HG02973 (cell line): ENCODE measurements at regions not wholly inside any gene's neighbourhood (a gene's known extent, or its start where the extent isn't known, plus 50 kb on each side); places are given as distances from the start of the nearest gene placed in this dataset.

Source experiments
- ATAC-seq: cut with Tn5 transposase; IDR thresholded peaks from one replicate; pipeline ENCODE4 v1.9.1; 2021; ENCODE audit warnings: moderate library complexity; ENCODE audit not compliant: unreplicated experiment

DNA sequence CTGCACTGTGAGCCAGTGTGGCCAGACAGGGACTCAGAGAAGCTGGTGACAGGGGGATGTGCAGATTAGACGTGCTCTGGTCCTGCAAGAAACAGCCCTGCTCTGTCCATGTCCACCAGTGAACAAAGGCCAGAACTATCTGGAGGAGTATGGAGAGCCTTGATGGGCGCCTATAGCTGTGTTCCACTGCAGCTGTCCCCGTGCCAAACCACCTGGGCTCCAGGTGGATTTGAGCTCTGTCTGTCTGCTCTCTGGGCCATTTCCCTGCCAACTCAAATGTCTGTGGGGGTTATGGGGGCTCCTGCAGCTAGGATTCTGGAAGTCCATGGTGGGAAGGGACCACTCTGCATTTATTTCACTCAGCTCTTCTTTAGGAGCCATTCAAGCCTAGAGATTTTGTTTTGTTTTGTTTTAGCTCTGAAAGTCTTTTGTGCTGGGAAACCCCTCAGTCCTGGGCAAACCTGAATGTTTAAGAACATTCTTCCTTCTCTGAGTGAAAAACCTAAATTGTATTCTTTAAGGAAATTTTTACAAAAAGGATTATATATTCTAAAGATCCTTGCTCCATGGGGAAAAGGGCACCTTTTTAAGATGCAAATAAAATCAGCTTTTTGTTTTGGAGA, 1039.5 kb upstream of the SORCS1 start:
- ATAC-seq = no peak

- no peak for ATAC-seq
These were observed 1023.0 kb upstream of the SORCS1 start for GRCh38 chr10:108187408-108188012.

DNA sequence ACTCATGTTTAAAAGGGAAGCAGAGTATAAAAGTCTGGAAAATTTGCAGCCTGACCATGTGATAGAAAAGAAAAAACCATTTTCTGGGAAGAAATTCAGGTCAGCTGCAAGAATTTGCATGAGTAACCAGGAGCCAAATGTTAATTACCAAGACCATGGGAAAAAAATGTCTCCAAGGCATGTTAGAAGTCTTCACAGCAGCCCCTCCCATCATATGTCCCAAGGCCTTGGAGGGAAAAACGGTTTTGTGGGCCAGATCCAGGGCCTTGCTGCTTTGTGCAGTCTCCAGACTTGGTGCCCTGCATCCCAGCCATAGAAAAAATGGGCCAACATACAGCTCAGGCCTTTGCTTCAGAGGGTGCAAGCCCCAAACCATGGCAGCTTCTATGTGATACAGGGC, 1019.6 kb upstream of the SORCS1 start:
- ATAC-seq = no peak

DNA sequence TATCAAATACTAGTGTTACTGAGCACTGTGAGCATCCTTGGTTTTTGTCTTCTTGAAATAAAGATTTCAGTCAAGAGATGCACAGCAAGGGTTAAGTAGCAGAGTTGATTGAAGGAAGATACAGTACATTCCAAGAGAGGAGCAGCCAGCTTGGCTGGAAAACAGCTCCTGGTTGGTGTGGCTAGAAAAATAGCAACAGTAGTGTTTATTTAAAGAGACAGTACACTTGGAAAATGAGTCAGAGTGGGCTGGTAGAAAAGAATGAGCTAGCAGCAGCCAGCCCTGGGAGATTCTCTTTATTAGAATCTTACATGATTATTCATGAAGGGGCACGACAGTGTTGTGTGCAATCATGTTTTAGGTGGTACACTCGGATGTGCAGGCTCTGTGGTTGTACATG, 1016.4 kb upstream of the SORCS1 start:
- ATAC-seq = no peak

GRCh38 chr10:108169846-108170245, 1005.3 kb upstream of the SORCS1 start:
- ATAC-seq = no peak

DNA sequence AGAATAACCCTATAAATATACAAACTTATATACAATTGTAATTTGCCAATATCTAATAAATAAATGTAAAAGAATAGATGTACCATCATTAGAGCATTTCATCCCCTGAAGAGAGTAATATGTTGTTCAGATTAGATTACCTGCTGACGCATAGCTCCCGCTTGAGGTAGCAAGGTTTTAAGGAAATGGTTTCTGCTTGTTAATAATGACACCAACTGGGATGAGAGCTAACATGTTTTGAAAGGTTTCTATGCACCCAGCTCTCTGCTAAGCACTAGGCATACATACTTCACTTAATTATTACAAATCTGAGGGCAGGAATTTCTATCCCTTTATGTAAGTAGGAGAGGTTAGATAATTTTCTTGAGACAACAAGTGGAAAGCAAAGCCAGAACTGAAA, 1003.3 kb upstream of the SORCS1 start:
- no peak for ATAC-seq

GRCh38 chr10:108166401-108166800, 1001.9 kb upstream of the SORCS1 start:
- no peak for ATAC-seq

DNA sequence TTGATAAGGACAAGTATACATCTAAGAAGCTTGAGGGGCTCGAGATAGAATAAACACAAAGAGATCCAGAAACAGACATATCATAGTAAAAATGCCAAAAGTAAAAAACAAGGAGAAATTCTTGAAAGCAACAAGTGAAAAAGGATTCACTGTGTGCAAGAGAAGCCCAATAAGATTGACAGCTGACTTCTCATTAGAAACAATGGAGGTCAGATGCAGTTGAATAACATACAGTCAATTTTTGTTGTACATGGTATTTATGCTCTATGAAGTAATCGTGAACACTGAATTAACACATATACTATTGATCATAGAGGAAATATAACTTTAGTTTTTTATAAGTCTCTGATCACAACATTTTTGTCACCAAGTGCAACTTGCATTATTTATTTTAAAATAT, 982.8 kb upstream of the SORCS1 start:
- ATAC-seq = no peak

GRCh38 chr10:108141064-108141463, 976.6 kb upstream of the SORCS1 start:
- no peak for ATAC-seq

DNA sequence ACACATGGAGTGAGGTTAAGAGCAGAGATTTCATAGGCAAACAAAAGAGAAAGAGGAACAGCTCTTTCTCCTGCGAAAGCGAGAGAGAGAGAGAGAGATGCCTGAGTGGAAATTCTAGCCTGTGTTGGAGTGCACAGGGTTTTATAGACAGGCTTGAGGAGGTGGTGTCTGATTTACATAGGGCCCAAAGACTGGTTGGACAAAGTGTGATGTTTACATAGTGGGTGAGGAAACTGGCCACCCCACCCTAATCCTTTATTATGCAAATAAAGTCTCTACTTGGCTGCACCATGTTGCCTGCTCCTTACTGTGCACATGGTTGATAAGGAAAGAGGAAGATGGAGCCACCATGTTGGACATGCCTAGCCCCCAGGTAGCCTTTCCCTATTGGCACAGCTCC, 967.8 kb upstream of the SORCS1 start:
- no peak for ATAC-seq

DNA sequence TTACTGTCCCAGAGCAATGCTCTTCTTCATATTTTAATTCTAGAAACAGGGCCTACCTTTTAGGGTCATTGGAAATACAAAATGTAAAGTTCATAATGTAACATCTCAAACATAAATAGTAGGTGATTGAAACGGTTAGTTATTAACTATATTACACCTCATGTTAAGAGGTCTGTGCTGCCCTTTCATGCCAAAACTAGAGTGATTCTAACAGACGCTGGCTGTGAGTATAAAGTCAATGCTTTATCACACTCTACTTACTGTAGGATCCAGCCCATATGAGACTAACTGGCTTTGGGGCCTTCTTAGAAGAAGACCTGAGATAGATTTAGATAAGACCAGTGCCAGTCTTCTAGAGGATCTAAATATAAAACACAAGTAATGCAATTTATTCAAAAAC, 966.1 kb upstream of the SORCS1 start:
- ATAC-seq = no peak

DNA sequence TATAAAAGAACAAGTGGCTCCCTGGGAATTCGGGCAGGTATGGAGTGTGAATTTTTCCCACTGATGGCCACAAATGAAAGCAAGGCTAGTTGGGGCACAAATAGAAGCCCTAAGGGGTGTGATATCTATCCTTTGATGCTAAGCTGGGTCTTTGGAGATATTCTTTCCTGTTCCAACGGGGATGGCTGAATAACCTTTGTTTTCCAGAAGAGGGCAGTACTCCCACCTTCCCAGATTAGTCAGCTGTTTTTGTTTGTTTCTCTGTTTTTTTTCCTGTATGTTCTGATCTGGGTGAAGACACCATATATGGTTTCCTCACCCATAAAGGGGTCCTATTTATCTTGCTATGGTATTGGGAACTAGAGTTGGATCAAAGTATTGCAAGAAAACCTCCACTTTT, 947.7 kb upstream of the SORCS1 start:
- no peak for ATAC-seq

- no peak for ATAC-seq
These were observed 940.1 kb upstream of the SORCS1 start for GRCh38 chr10:108104551-108105156.

GRCh38 chr10:108097258-108097657, 932.8 kb upstream of the SORCS1 start:
- no peak for ATAC-seq

GRCh38 chr10:108095932-108096925, 931.7 kb upstream of the SORCS1 start:
- no peak for ATAC-seq

- no peak for ATAC-seq
These were observed 926.1 kb upstream of the SORCS1 start for GRCh38 chr10:108090476-108091215.

GRCh38 chr10:108086502-108086901, 922.0 kb upstream of the SORCS1 start:
- ATAC-seq = no peak

- no peak for ATAC-seq
These were observed 918.1 kb upstream of the SORCS1 start for GRCh38 chr10:108082596-108082995.

DNA sequence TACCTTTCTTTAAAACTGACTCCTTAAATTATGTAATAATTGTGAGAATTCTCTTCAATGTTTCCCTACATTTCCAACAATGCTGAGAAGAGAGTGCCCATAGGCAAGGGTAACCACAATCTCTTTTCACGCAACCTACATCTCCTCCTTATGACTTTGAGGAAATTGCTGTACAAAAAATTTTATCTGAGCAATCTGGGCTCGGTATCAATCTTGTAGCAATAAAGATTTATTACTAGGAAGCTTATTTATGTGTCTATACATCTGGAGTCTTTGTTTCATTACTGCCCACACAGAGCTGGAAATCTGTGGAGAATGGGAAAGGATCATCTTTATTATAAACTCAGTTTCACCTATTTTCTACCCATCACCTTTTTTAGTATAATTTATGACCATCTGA, 913.8 kb upstream of the SORCS1 start:
- ATAC-seq = no peak

DNA sequence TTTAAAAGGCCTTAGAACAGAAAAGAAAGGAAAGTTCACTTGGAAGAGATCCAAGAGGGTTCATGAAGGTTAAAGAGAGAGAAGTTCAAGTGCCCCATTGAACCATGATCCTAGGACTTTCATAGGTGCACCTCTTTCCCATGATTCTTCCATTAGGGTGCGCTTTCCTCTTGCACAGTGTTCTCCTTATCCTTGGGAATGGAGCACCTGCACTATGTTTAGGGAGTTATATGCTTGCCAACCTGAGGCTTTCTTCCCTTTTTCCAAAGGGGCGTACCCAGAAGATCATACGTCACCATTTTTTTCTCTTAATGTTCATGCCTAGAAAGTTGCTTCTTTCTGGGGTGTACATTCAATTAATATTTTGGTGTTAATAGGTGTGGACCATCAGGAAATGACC, 908.0 kb upstream of the SORCS1 start:
- ATAC-seq = no peak

DNA sequence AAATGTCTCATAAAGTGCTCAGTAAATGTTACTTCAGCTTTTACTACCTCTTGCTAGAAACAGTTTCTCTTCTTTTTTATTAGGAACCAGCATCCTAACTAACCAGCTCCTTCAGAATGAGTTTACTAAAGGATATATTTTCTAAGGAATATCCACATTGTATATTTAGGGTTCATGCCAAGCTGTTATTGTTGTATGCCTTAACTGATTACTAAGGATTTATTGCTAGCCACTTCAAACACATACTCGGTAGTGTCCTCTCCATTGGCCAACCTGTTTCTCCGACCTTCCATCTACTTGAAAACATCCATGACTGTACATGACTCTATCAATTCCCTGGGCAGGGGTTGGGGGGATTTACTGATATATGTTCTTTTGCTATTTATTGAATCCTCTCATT, 906.3 kb upstream of the SORCS1 start:
- ATAC-seq = no peak
